ENCODE measurements at regions not wholly inside any gene's neighbourhood (a gene's known extent, or its start where the extent isn't known, plus 50 kb on each side); places are given as distances from the start of the nearest gene placed in this dataset.

GRCh38 chr7:25671111-25671510 lies 442.8 kb upstream of the NPVF start:
- no peak overlapping the region for H3K9ac ChIP-seq (ENCODE audit: low read length)
- Mint-ChIP-seq H3K4me1 (ENCODE audit: low read depth, unreplicated experiment) (peaks cover 24% of the 10 kb centered on the region), H3K4me3 (ENCODE audit: unreplicated experiment) (no peak overlapping the region), H3K9me3 (ENCODE audit: unreplicated experiment) (no peaks in the 10 kb centered on the region), H3K27ac (ENCODE audit: unreplicated experiment) (peak overlapping the region; percentile 67), H3K27me3 (ENCODE audit: low read depth, unreplicated experiment) (no peaks in the 10 kb centered on the region), H3K36me3 (ENCODE audit: low read depth, unreplicated experiment) (no peaks in the 10 kb centered on the region)
- H3K4me2 ChIP-seq (ENCODE audit: low read length) = no peak overlapping the region
- FAIRE-seq (no peak), DNase-seq (ENCODE audit: low read depth) (no peak)
- H3K36me3 ChIP-seq (ENCODE audit: insufficient read depth, low read length) = no peaks in the 10 kb centered on the region
- H3K27ac ChIP-seq (ENCODE audit: low read depth, low read length) = no peak overlapping the region
- TF ChIP-seq EZH2 (IDR thresholded peaks at IDR 0.05; ENCODE audit: insufficient read depth, low read length) = no peak
- TF ChIP-seq CTCF (IDR thresholded peaks at IDR 0.05; ENCODE audit: insufficient read depth, low read depth, low read length) = no peak
- no peaks in the 10 kb centered on the region for H3K79me2 ChIP-seq (ENCODE audit: insufficient read depth, low read length)
- H3K9me3 ChIP-seq (ENCODE audit: insufficient read depth, low read depth, low read length) = no peaks in the 10 kb centered on the region
- no peaks in the 10 kb centered on the region for H3K27me3 ChIP-seq (ENCODE audit: insufficient read depth, low read length)
- no peak overlapping the region for H2AFZ ChIP-seq (ENCODE audit: low read depth, low read length)
- no peaks in the 10 kb centered on the region for H3K4me1 ChIP-seq (ENCODE audit: insufficient read depth, low read length)
- H3K4me3 ChIP-seq (ENCODE audit: insufficient read depth, low read depth, low read length) = no peak overlapping the region
- H4K20me1 ChIP-seq (ENCODE audit: insufficient read depth, low read length) = no peaks in the 10 kb centered on the region

GRCh38 chr7:25672496-25672895 lies 444.2 kb upstream of the NPVF start:
- Mint-ChIP-seq H3K36me3 (ENCODE audit: low read depth, unreplicated experiment) (no peaks in the 10 kb centered on the region), H3K27ac (ENCODE audit: unreplicated experiment) (no peak overlapping the region), H3K9me3 (ENCODE audit: unreplicated experiment) (no peaks in the 10 kb centered on the region), H3K4me3 (ENCODE audit: unreplicated experiment) (no peak overlapping the region), H3K4me1 (ENCODE audit: low read depth, unreplicated experiment) (peaks cover 19% of the 10 kb centered on the region), H3K27me3 (ENCODE audit: low read depth, unreplicated experiment) (no peaks in the 10 kb centered on the region)
- TF ChIP-seq CTCF (IDR thresholded peaks at IDR 0.05; ENCODE audit: insufficient read depth, low read depth, low read length) (no peak), EZH2 (IDR thresholded peaks at IDR 0.05; ENCODE audit: insufficient read depth, low read length) (no peak)
- no peak overlapping the region for H3K4me2 ChIP-seq (ENCODE audit: low read length)
- no peaks in the 10 kb centered on the region for H3K79me2 ChIP-seq (ENCODE audit: insufficient read depth, low read length)
- H3K4me3 ChIP-seq (ENCODE audit: insufficient read depth, low read depth, low read length) = no peak overlapping the region
- no peak overlapping the region for H2AFZ ChIP-seq (ENCODE audit: low read depth, low read length)
- DNase-seq (ENCODE audit: low read depth) (no peak), FAIRE-seq (no peak)
- no peaks in the 10 kb centered on the region for H3K27me3 ChIP-seq (ENCODE audit: insufficient read depth, low read length)
- no peak overlapping the region for H3K9ac ChIP-seq (ENCODE audit: low read length)
- no peak overlapping the region for H3K27ac ChIP-seq (ENCODE audit: low read depth, low read length)
- no peaks in the 10 kb centered on the region for H3K36me3 ChIP-seq (ENCODE audit: insufficient read depth, low read length)
- H4K20me1 ChIP-seq (ENCODE audit: insufficient read depth, low read length) = no peaks in the 10 kb centered on the region
- H3K9me3 ChIP-seq (ENCODE audit: insufficient read depth, low read depth, low read length) = no peaks in the 10 kb centered on the region
- H3K4me1 ChIP-seq (ENCODE audit: insufficient read depth, low read length) = no peaks in the 10 kb centered on the region

- H2AFZ ChIP-seq (ENCODE audit: low read depth, low read length) = no peak overlapping the region
These were observed 447.6 kb upstream of the NPVF start for GRCh38 chr7:25675789-25676474.

More at GRCh38 chr7:25675789-25676474, 447.6 kb upstream of the NPVF start:
- TF ChIP-seq EZH2 (IDR thresholded peaks at IDR 0.05; ENCODE audit: insufficient read depth, low read length) (no peak), CTCF (IDR thresholded peaks at IDR 0.05; ENCODE audit: insufficient read depth, low read depth, low read length) (no peak)
- no peaks in the 10 kb centered on the region for H3K79me2 ChIP-seq (ENCODE audit: insufficient read depth, low read length)
- FAIRE-seq (no peak), DNase-seq (ENCODE audit: low read depth) (no peak)
- no peaks in the 10 kb centered on the region for H4K20me1 ChIP-seq (ENCODE audit: insufficient read depth, low read length)
- no peaks in the 10 kb centered on the region for H3K27me3 ChIP-seq (ENCODE audit: insufficient read depth, low read length)
- Mint-ChIP-seq H3K27me3 (ENCODE audit: low read depth, unreplicated experiment) (peaks cover 6% of the 10 kb centered on the region), H3K27ac (ENCODE audit: unreplicated experiment) (no peak overlapping the region), H3K9me3 (ENCODE audit: unreplicated experiment) (no peaks in the 10 kb centered on the region), H3K4me3 (ENCODE audit: unreplicated experiment) (no peak overlapping the region), H3K4me1 (ENCODE audit: low read depth, unreplicated experiment) (peaks cover 12% of the 10 kb centered on the region), H3K36me3 (ENCODE audit: low read depth, unreplicated experiment) (no peaks in the 10 kb centered on the region)
- no peaks in the 10 kb centered on the region for H3K9me3 ChIP-seq (ENCODE audit: insufficient read depth, low read depth, low read length)
- no peaks in the 10 kb centered on the region for H3K4me1 ChIP-seq (ENCODE audit: insufficient read depth, low read length)
- H3K9ac ChIP-seq (ENCODE audit: low read length) = no peak overlapping the region
- H3K36me3 ChIP-seq (ENCODE audit: insufficient read depth, low read length) = no peaks in the 10 kb centered on the region
- H3K4me2 ChIP-seq (ENCODE audit: low read length) = no peak overlapping the region
- no peak overlapping the region for H3K27ac ChIP-seq (ENCODE audit: low read depth, low read length)
- H3K4me3 ChIP-seq (ENCODE audit: insufficient read depth, low read depth, low read length) = no peak overlapping the region

Data from astrocyte (in vitro differentiated cells and primary cell).